ENCODE measurements at regions not wholly inside any gene's neighbourhood (a gene's known extent, or its start where the extent isn't known, plus 50 kb on each side); places are given as distances from the start of the nearest gene placed in this dataset.
A peak's percentile ranks its signal among the peaks of the same experiment; 100 is the strongest.

DNA sequence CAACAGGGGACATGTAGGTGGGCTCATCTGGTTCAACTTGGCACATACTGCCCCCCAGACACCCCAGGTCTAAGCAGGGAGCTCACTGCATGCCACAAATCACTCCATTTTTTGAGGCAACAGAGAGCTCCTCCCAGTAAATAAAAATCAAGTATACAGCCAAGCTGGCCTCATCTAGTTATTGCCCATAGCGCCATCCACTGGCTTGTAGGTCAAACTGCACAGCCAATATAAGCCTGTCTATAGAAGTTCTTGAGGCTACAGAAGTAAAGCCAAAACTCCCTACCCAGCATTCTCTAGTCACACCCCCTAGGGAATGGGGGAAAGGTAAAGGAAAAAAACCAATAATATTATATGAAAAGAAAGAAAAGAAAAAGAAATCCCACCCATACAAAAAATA, 453.7 kb downstream of the ZNF385D start:
- DNase-seq (ENCODE audit: low read depth): no peak
- no peak overlapping the region for H3K4me3 ChIP-seq (ENCODE audit: low read depth, low read length)
- no peaks in the 10 kb centered on the region for H3K36me3 ChIP-seq (ENCODE audit: control insufficient read depth, insufficient read depth, low read length)
- TF ChIP-seq, protein P1, sequence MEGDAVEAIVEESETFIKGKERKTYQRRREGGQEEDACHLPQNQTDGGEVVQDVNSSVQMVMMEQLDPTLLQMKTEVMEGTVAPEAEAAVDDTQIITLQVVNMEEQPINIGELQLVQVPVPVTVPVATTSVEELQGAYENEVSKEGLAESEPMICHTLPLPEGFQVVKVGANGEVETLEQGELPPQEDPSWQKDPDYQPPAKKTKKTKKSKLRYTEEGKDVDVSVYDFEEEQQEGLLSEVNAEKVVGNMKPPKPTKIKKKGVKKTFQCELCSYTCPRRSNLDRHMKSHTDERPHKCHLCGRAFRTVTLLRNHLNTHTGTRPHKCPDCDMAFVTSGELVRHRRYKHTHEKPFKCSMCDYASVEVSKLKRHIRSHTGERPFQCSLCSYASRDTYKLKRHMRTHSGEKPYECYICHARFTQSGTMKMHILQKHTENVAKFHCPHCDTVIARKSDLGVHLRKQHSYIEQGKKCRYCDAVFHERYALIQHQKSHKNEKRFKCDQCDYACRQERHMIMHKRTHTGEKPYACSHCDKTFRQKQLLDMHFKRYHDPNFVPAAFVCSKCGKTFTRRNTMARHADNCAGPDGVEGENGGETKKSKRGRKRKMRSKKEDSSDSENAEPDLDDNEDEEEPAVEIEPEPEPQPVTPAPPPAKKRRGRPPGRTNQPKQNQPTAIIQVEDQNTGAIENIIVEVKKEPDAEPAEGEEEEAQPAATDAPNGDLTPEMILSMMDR (IDR thresholded peaks at IDR 0.05; ENCODE audit: insufficient read depth, low read length, poor library complexity, severe bottlenecking): no peak
- no peaks in the 10 kb centered on the region for H3K27me3 ChIP-seq (ENCODE audit: control insufficient read depth, insufficient read depth, low read length)

DNA sequence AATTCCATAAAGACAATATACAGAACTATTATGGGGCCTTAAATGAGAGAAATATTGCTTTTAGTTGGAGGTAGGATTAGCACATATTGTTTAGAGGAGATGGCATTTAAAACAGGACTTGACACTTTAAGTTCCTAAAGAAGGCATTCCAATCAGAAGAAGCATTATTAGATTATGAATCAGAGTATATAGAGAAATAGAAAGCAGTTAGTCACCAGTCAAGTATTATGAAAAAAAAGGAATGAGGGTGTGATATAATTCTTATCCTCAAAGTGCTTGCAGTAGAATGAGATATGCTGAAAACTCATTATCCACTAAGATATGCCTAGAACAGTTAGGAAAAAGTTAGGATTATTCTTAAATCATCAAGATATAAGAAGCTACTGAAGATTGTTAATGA, 456.2 kb downstream of the ZNF385D start:
- TF ChIP-seq, protein P1 (IDR thresholded peaks at IDR 0.05; ENCODE audit: insufficient read depth, low read length, poor library complexity, severe bottlenecking): no peak
- DNase-seq (ENCODE audit: low read depth): no peak
- H3K27me3 ChIP-seq (ENCODE audit: control insufficient read depth, insufficient read depth, low read length): no peaks in the 10 kb centered on the region
- H3K36me3 ChIP-seq (ENCODE audit: control insufficient read depth, insufficient read depth, low read length): no peaks in the 10 kb centered on the region
- no peak overlapping the region for H3K4me3 ChIP-seq (ENCODE audit: low read depth, low read length)

DNA sequence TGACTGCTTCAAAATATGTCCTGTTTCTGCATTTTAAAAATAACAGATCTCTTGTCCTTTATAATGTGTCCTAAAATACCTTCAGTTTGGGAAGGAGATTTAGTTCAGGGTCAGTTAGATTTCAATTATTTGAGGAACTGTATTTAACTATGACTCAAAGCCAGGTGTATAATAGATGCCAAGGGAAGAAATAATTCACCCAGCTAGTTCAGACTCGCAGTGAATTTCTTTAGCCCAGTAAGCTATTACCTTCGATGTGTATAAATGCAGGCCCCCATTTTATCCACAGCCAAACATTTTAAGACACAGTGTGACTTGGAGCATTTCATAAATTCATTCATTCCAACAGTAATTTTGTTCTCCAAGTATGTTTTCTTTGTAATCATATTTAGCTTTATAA, 458.0 kb downstream of the ZNF385D start:
- H3K4me3 ChIP-seq (ENCODE audit: low read depth, low read length): no peak overlapping the region
- H3K36me3 ChIP-seq (ENCODE audit: control insufficient read depth, insufficient read depth, low read length): no peaks in the 10 kb centered on the region
- TF ChIP-seq, protein P1 (IDR thresholded peaks at IDR 0.05; ENCODE audit: insufficient read depth, low read length, poor library complexity, severe bottlenecking): no peak
- no peak for DNase-seq (ENCODE audit: low read depth)
- no peaks in the 10 kb centered on the region for H3K27me3 ChIP-seq (ENCODE audit: control insufficient read depth, insufficient read depth, low read length)

DNA sequence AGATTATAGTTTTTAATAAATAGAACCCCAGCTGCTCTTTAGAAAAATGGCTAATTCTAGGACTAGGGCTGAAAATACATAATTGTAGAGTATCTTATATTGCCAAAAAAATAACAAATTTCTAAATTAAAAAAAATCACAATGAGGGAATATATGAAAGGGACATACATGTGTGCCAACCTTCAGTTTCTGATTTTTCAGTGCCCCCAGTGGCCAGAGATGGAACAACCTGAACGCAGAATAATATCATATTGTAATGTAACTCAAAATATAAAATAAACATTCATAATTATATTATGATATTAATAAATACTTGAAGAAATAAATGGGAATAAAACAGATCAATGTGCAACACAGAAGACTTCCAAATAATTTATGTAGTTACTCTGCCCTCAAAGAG, 460.5 kb downstream of the ZNF385D start:
- Histone ChIP-seq H3K36me3 (ENCODE audit: control insufficient read depth, insufficient read depth, low read length) (no peaks in the 10 kb centered on the region), H3K27me3 (ENCODE audit: control insufficient read depth, insufficient read depth, low read length) (no peaks in the 10 kb centered on the region), H3K4me3 (ENCODE audit: low read depth, low read length) (no peak overlapping the region)
- TF ChIP-seq, protein P1 (IDR thresholded peaks at IDR 0.05; ENCODE audit: insufficient read depth, low read length, poor library complexity, severe bottlenecking): peak; percentile 51
- DNase-seq (ENCODE audit: low read depth): no peak

DNA sequence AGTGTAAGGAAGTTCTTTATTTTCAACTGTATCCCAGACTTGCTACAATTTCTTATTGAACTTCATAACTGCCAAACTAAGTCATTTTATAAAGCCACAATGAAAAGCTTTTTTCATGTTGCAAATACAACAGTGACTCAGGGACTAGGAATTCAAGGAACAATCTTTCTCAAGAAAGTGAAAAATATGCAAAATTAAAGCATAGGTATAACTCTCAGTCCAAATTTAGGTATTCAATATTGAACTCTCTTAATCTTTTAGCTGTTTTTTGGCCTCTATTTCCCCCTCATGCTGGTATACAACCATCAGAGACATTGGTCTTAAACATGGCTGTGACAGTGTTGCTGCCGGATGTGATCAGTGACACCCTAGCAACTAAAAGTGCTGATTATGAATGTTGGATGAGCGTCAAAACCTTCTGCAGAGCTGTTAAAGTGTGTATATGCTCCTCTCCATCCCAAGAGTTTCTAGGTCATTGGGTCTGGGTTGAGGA, 476.9 kb downstream of the ZNF385D start:
- Histone ChIP-seq H3K36me3 (ENCODE audit: control insufficient read depth, insufficient read depth, low read length) (no peaks in the 10 kb centered on the region), H3K4me3 (ENCODE audit: low read depth, low read length) (no peak overlapping the region), H3K27me3 (ENCODE audit: control insufficient read depth, insufficient read depth, low read length) (no peaks in the 10 kb centered on the region)
- TF ChIP-seq, protein P1 (IDR thresholded peaks at IDR 0.05; ENCODE audit: insufficient read depth, low read length, poor library complexity, severe bottlenecking): no peak
- DNase-seq (ENCODE audit: low read depth): no peak

DNA sequence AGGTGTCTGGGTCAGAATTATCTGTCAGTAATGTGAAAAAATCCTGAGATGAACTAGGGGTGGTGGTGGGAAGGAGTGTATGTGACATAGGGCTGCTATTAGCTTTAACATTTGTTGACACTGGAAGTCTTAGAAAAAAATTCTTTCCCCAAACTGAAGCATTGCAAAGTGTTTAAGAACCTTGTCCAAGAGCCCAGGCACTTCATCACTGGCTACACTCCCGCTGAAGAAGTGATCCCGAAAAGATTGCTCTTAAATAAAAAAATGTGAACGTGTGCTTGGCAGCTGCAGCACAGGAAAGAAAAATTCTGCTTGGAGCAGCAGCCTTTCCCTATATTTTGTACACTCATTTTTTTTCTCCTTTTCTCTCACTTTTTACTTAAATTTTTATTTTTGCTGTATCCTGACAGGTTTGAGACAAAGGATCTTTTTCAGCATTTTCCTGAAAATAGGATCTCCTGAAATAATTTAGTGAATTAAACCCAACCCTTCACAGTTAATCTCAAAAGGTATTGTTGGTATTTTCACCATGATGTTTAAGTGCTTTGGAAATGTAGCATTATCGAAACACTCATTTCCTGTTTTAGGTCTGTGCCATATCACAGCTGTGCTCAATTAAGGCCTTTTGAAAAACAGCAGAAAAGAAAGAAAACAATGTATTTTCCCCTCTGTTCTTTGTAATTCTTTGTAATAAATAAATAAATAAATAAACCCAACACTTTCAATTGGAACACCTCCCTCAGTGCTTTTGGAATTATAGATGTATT, 477.6 kb downstream of the ZNF385D start:
- no peaks in the 10 kb centered on the region for H3K36me3 ChIP-seq (ENCODE audit: control insufficient read depth, insufficient read depth, low read length)
- TF ChIP-seq, protein P1 (IDR thresholded peaks at IDR 0.05; ENCODE audit: insufficient read depth, low read length, poor library complexity, severe bottlenecking): no peak
- H3K27me3 ChIP-seq (ENCODE audit: control insufficient read depth, insufficient read depth, low read length): no peaks in the 10 kb centered on the region
- no peak for DNase-seq (ENCODE audit: low read depth)
- H3K4me3 ChIP-seq (ENCODE audit: low read depth, low read length): no peak overlapping the region
